ENCODE measurements at regions not wholly inside any gene's neighbourhood (a gene's known extent, or its start where the extent isn't known, plus 50 kb on each side); places are given as distances from the start of the nearest gene placed in this dataset.

DNA sequence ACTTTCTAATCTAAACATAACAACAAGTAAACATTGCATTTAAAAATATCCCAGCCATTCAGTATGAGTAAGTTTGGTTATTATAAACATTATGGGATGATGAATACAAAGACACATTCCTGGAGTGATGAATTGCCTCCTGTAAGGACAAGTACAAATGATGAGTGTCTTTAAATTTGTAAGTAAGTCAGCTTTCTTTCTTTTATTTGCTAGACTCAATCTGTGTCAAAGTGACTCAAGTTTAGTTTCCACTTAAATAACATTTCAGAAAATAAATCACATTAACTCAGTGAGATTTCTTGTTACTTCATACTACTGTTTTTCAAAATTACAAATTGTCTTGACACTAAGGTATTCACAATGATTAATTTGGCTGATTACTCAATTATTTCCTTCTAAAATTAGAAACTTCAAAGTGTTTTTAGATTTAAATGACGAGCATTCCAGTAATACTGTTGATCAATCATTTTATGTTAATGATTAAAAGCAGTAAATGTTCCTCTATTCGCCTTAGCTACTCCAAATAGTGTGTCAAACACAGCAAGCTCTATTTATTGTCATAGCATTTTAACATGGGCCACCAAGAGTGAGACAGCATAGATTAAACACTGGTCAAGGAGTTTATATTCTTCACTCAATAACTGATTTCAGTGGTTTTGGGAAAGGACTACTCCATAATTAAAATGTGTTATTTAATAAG, 658.0 kb upstream of the MDGA2 start:
- no peak for DNase-seq
- WGBS, 2 donors (ENCODE audit: low coverage in 1 of 2): 19 to 42% methylated on average over 2 of the region's 2 CpGs
- TF ChIP-seq POLR2AphosphoS5 (IDR thresholded peaks at IDR 0.05): no peak
- H3K9me3 ChIP-seq: peaks cover 0 to 2% of the 10 kb centered on the region in 2 donors
- no peak overlapping the region for H3K27ac ChIP-seq
- no peaks in the 10 kb centered on the region for H3K36me3 ChIP-seq
- intact Hi-C loops (cut with DNase I; ENCODE audit: low total_unique reads) (no loop called here), in situ Hi-C loops (cut with MboI; ENCODE audit: low pct_ligation_motif_present in 1 of 4, low pct_unique_long_range_greater_than_20kb in 1 of 4, low sequenced_read_pairs in 3 of 4) (no loop called here)
- H3K4me1 ChIP-seq: no peaks in the 10 kb centered on the region
- H3K27me3 ChIP-seq: no peaks in the 10 kb centered on the region
- H3K4me3 ChIP-seq: no peak overlapping the region

GRCh38 chr14:48331421-48331820, 656.0 kb upstream of the MDGA2 start:
- TF ChIP-seq CTCF (IDR thresholded peaks at IDR 0.05) (no peak), POLR2AphosphoS5 (IDR thresholded peaks at IDR 0.05) (no peak), POLR2A (IDR thresholded peaks at IDR 0.05) (no peak), EP300 (IDR thresholded peaks at IDR 0.05; ENCODE audit: low read depth) (no peak)
- Histone ChIP-seq H3K27me3 (no peaks in the 10 kb centered on the region), H3K9me3 (no peaks in the 10 kb centered on the region), H3K4me3 (no peak overlapping the region), H3K4me1 (no peaks in the 10 kb centered on the region), H3K36me3 (no peaks in the 10 kb centered on the region), H3K27ac (no peak overlapping the region)
- WGBS, 2 donors (ENCODE audit: low coverage in 1 of 2): 53 to 71% methylated on average over 1 of the region's 1 CpG
- in situ Hi-C loops (cut with MboI; ENCODE audit: low pct_ligation_motif_present in 1 of 4, low pct_unique_long_range_greater_than_20kb in 1 of 4, low sequenced_read_pairs in 3 of 4): no loop called here
- intact Hi-C loops (cut with DNase I; ENCODE audit: low total_unique reads): no loop called here
- DNase-seq: no peak

DNA sequence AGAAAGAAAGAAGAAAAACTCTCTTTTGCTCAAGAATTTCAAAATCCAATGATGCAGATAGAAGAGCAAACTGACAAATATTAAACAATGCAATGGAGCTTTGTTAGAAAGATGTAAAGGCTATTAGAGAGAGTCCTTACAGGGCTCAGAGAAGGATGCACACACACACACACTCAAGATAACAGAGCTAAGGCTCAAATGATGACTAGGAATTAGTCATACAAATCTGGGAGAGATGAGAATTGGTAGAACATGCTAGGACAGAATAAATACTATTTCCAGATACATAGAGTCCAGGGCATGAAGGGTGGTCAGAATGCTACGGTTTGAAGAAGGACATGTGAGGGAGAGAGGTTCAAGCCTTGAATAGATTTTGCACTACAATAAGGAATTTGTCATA, 650.1 kb upstream of the MDGA2 start:
- Histone ChIP-seq H3K4me1 (no peaks in the 10 kb centered on the region), H3K27me3 (no peaks in the 10 kb centered on the region), H3K4me3 (no peak overlapping the region), H3K36me3 (no peaks in the 10 kb centered on the region), H3K27ac (no peak overlapping the region), H3K9me3 (no peaks in the 10 kb centered on the region)
- in situ Hi-C loops (cut with MboI; ENCODE audit: low pct_ligation_motif_present in 1 of 4, low pct_unique_long_range_greater_than_20kb in 1 of 4, low sequenced_read_pairs in 3 of 4) (no loop called here), intact Hi-C loops (cut with DNase I; ENCODE audit: low total_unique reads) (no loop called here)
- TF ChIP-seq POLR2A (IDR thresholded peaks at IDR 0.05): no peak
- TF ChIP-seq EP300 (IDR thresholded peaks at IDR 0.05; ENCODE audit: low read depth): no peak
- TF ChIP-seq CTCF (IDR thresholded peaks at IDR 0.05): no peak
- no peak for TF ChIP-seq POLR2AphosphoS5 (IDR thresholded peaks at IDR 0.05)
- 71% methylated on average over 1 of the region's 1 CpG; no CpG with 5 or more reads in 1 of the 2 donors for WGBS, 2 donors (ENCODE audit: low coverage in 1 of 2)
- DNase-seq: no peak

- intact Hi-C loops (cut with DNase I; ENCODE audit: low total_unique reads): no loop called here
- H3K4me3 ChIP-seq: no peak overlapping the region
- H3K27me3 ChIP-seq: no peaks in the 10 kb centered on the region
- in situ Hi-C loops (cut with MboI; ENCODE audit: low pct_ligation_motif_present in 1 of 4, low pct_unique_long_range_greater_than_20kb in 1 of 4, low sequenced_read_pairs in 3 of 4): no loop called here
- no peaks in the 10 kb centered on the region for H3K36me3 ChIP-seq
- no peak for DNase-seq
- H3K9me3 ChIP-seq: no peaks in the 10 kb centered on the region
- WGBS, 2 donors (ENCODE audit: low coverage in 1 of 2): 47 to 57% methylated on average over 6 of the region's 6 CpGs
- H3K4me1 ChIP-seq: no peaks in the 10 kb centered on the region
- no peak for TF ChIP-seq CTCF (IDR thresholded peaks at IDR 0.05)
- H3K27ac ChIP-seq: no peak overlapping the region
Observed at GRCh38 chr14:48323665-48324064, 648.3 kb upstream of the MDGA2 start.

GRCh38 chr14:48319823-48320222, 644.4 kb upstream of the MDGA2 start:
- TF ChIP-seq POLR2A (IDR thresholded peaks at IDR 0.05): no peak
- Histone ChIP-seq H3K27ac (no peak overlapping the region), H3K4me1 (no peaks in the 10 kb centered on the region), H3K4me3 (no peak overlapping the region), H3K9me3 (no peaks in the 10 kb centered on the region), H3K36me3 (no peaks in the 10 kb centered on the region), H3K27me3 (no peaks in the 10 kb centered on the region)
- no peak for DNase-seq
- in situ Hi-C loops (cut with MboI; ENCODE audit: low pct_ligation_motif_present in 1 of 4, low pct_unique_long_range_greater_than_20kb in 1 of 4, low sequenced_read_pairs in 3 of 4) (no loop called here), intact Hi-C loops (cut with DNase I; ENCODE audit: low total_unique reads) (no loop called here)
